NB4 (cell line): ENCODE measurements at regions not wholly inside any gene's neighbourhood (a gene's known extent, or its start where the extent isn't known, plus 50 kb on each side); places are given as distances from the start of the nearest gene placed in this dataset.
"Not testable (repeated sequence)": the region's sequence is repeated elsewhere in the genome, so short reads cannot be mapped to it uniquely, and the experiment has no call there.

ENCODE experiments used
- DNase-seq: peaks from one replicate; pipeline ENCODE4 v3.0.0; 2010; ENCODE audit warnings: low read depth
- H3K4me3 ChIP-seq: one replicate; pipeline ENCODE4 v1.5.1; 2011; ENCODE audit warnings: mild to moderate bottlenecking, low read depth, low read length, moderate library complexity
- CTCF ChIP-seq: IDR thresholded peaks from one replicate; pipeline ENCODE4 v1.5.1; 2012; ENCODE audit warnings: low read depth, low read length
- MYC ChIP-seq: IDR thresholded peaks from 2 replicates; pipeline ENCODE4 v1.6.1; 2011; ENCODE audit warnings: low read depth, low read length
- POLR2A ChIP-seq: IDR thresholded peaks from 2 replicates; pipeline ENCODE4 v1.6.1; 2011; ENCODE audit warnings: mild to moderate bottlenecking; ENCODE audit not compliant: insufficient read length; ENCODE audit errors: extremely low read depth
- TF ChIP-seq, protein P1 (sequence below): IDR thresholded peaks from 2 replicates; pipeline ENCODE4 v1.6.1; 2011; ENCODE audit warnings: low read depth, low read length

GRCh38 chr9:85319936-85320656 is 421.7 kb downstream of the AGTPBP1 start:
- DNase-seq: no peak
- no peak for TF ChIP-seq POLR2A
- TF ChIP-seq, protein P1, sequence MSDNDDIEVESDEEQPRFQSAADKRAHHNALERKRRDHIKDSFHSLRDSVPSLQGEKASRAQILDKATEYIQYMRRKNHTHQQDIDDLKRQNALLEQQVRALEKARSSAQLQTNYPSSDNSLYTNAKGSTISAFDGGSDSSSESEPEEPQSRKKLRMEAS: no peak
- no peak for TF ChIP-seq MYC
- TF ChIP-seq CTCF: no peak

GRCh38 chr9:85315535-85315934 is 426.2 kb downstream of the AGTPBP1 start:
- DNase-seq, H3K4me3 ChIP-seq: not testable (repeated sequence)

More at GRCh38 chr9:85319936-85320656, 421.7 kb downstream of the AGTPBP1 start:
- H3K4me3 ChIP-seq: no peak overlapping the region

DNA sequence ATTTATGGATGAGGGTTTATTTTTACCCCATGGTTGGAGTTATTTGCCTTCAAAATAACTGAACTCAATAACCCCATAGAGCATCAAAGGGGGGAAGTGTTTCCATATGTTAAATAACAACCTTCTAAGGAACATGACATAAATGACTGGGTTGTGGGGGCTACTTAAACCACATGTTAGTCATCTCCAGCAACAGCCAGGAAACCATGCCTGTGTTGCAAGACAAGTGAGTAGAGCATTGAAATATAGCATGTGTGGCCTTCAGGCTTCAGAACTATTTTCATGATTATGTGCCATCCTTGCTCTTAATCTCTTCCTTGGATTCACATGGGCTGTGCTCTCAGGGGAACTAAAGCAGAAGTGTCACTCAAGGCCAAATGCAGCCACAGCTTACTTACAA is 431.2 kb downstream of the AGTPBP1 start:
- no peak for TF ChIP-seq CTCF
- TF ChIP-seq, protein P1: peak; percentile 91
- peak; percentile 89 for TF ChIP-seq MYC
- no peak for TF ChIP-seq POLR2A
- peak; percentile 93 for DNase-seq
- H3K4me3 ChIP-seq: no peak overlapping the region

DNA sequence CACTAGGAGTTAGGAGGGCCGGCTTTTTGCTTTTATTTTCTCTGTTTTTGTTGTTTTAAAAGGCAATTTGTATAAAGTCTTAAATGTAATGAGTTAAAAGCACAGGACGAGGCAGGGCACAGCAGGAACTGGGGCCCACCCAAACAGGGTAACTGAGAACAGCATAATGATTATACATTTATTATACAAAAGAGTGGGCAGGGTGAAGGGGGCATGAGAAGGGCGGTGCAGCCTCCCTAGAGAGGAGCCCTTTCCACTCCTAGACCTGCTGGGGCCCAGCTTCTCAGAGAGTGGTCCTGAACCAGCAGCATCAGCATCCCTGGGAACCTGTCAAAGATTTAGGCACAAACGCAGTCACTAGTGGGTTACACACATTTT is 438.0 kb downstream of the AGTPBP1 start:
- no peak for DNase-seq
- no peak overlapping the region for H3K4me3 ChIP-seq
- TF ChIP-seq, protein P1: no peak
- no peak for TF ChIP-seq POLR2A
- no peak for TF ChIP-seq CTCF
- TF ChIP-seq MYC: no peak

- TF ChIP-seq CTCF (no peak), POLR2A (no peak), MYC (no peak)
- TF ChIP-seq, protein P1: no peak
- H3K4me3 ChIP-seq: no peak overlapping the region
- DNase-seq: no peak
Measured at GRCh38 chr9:85302938-85303756, 438.6 kb downstream of the AGTPBP1 start.

DNA sequence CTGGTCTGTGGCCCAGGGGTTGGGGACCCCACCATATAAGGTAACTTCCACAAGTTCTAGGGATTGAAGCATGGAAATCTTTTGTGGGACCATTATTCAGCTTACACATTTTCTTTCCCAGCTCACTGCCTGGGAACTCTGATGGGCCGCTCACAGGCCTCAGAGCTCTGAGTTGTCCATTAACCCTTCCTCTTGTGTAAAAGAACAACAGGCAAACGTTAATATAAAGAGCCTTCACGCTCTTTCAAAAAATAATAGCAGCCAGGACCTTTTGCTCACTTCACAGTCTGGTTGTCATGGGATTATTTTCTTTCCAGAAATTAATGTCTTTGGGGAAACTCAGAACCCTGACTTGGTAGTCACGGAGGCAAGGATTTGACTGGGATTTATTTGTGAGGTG is 443.3 kb downstream of the AGTPBP1 start:
- DNase-seq: no peak
- TF ChIP-seq POLR2A (no peak), CTCF (no peak), MYC (no peak)
- TF ChIP-seq, protein P1: no peak
- no peak overlapping the region for H3K4me3 ChIP-seq

GRCh38 chr9:85295244-85295643 is 446.5 kb downstream of the AGTPBP1 start:
- not testable (repeated sequence) for DNase-seq, H3K4me3 ChIP-seq
